ENCODE measurements at regions not wholly inside any gene's neighbourhood (a gene's known extent, or its start where the extent isn't known, plus 50 kb on each side); places are given as distances from the start of the nearest gene placed in this dataset.

DNA sequence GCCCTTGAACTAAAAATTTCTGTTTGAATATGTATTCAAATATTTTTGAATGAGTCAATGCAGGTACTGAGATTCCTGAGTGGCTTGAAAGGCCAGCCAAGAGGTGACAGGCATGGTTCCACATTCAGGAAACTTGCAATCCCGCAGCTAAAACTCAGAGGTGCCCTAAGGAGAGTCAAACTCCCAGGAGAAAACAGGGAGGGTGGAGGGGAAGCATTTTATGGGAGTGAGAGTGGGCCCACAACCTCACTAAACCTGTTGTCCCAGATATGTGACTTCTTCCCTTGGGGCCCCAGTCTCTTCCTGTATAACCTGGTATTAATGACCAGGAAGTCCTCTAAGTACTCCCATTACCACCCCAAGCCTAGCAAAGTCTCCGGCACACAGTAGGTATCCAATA lies 189.6 kb downstream of the PLPP3 start:
- ChIA-PET POLR2A (no interaction called here), CTCF (interaction anchor here (0.6 kb wide), 1 partner anchor 205 kb away, joined by 3 read pairs; no protein-coding TSS in a partner anchor)
- no peaks in the 10 kb centered on the region for H3K36me3 Mint-ChIP-seq (ENCODE audit: insufficient read depth, unreplicated experiment)
- intact Hi-C loops (cut with micrococcal nuclease) = no loop called here
- H3K4me3 Mint-ChIP-seq (ENCODE audit: unreplicated experiment) = no peak overlapping the region
- no peaks in the 10 kb centered on the region for H3K27me3 Mint-ChIP-seq (ENCODE audit: insufficient read depth, unreplicated experiment)
- H3K27ac Mint-ChIP-seq (ENCODE audit: low read depth, unreplicated experiment) = no peak overlapping the region
- DNase-seq (ENCODE audit: unreplicated experiment) = no peak
- TF ChIP-seq, protein P1, sequence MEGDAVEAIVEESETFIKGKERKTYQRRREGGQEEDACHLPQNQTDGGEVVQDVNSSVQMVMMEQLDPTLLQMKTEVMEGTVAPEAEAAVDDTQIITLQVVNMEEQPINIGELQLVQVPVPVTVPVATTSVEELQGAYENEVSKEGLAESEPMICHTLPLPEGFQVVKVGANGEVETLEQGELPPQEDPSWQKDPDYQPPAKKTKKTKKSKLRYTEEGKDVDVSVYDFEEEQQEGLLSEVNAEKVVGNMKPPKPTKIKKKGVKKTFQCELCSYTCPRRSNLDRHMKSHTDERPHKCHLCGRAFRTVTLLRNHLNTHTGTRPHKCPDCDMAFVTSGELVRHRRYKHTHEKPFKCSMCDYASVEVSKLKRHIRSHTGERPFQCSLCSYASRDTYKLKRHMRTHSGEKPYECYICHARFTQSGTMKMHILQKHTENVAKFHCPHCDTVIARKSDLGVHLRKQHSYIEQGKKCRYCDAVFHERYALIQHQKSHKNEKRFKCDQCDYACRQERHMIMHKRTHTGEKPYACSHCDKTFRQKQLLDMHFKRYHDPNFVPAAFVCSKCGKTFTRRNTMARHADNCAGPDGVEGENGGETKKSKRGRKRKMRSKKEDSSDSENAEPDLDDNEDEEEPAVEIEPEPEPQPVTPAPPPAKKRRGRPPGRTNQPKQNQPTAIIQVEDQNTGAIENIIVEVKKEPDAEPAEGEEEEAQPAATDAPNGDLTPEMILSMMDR (IDR thresholded peaks at IDR 0.05; ENCODE audit: unreplicated experiment) = no peak
- no peaks in the 10 kb centered on the region for H3K4me1 Mint-ChIP-seq (ENCODE audit: insufficient read depth, unreplicated experiment)
- no TSS peak for BruUV-seq (replicated peaks)
- no peaks in the 10 kb centered on the region for H3K9me3 Mint-ChIP-seq (ENCODE audit: unreplicated experiment)

DNA sequence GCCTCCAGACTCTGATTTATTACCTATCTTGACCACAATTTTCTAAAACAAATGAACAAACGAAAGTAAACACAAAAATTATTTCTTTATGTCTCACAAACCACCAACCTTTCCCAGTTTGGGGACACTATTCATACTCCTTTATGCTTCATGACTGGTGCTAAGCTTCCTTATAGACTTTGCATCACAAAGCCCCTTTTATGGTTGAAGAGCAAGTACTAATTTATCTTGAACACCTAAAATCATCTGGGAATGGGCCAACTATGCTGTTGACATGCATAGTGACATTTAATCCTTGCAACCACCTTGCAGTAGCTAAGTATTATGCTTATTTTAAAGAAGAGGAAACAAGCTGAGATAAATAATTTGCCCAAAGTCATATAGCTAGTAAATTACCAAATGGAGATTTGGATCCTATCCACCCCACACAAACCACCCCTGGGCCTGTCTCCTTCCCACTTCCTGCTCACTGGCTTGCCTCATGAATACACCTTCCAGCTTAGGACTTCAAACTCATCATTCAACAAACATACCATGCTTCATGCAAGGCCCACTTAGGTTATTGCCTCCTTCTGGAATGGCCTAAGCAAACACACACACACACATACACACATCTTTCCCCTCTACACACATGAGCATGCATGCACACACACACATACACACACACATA lies 192.2 kb downstream of the PLPP3 start:
- ChIA-PET CTCF (interaction anchor here (0.6 kb wide), 1 partner anchor 485 kb away, joined by 4 read pairs; no protein-coding TSS in a partner anchor), POLR2A (interaction anchor here (0.6 to 0.7 kb wide), 2 partner anchors 104 to 1191 kb away, joined by 3 read pairs; no protein-coding TSS in a partner anchor)
- no peaks in the 10 kb centered on the region for H3K9me3 Mint-ChIP-seq (ENCODE audit: unreplicated experiment)
- H3K27me3 Mint-ChIP-seq (ENCODE audit: insufficient read depth, unreplicated experiment) = no peaks in the 10 kb centered on the region
- no peak overlapping the region for H3K27ac Mint-ChIP-seq (ENCODE audit: low read depth, unreplicated experiment)
- intact Hi-C loops (cut with micrococcal nuclease) = no loop called here
- no peaks in the 10 kb centered on the region for H3K4me1 Mint-ChIP-seq (ENCODE audit: insufficient read depth, unreplicated experiment)
- DNase-seq (ENCODE audit: unreplicated experiment) = no peak
- BruUV-seq (replicated peaks) = no TSS peak
- TF ChIP-seq, protein P1 (IDR thresholded peaks at IDR 0.05; ENCODE audit: unreplicated experiment) = no peak
- no peaks in the 10 kb centered on the region for H3K36me3 Mint-ChIP-seq (ENCODE audit: insufficient read depth, unreplicated experiment)
- no peak overlapping the region for H3K4me3 Mint-ChIP-seq (ENCODE audit: unreplicated experiment)

DNA sequence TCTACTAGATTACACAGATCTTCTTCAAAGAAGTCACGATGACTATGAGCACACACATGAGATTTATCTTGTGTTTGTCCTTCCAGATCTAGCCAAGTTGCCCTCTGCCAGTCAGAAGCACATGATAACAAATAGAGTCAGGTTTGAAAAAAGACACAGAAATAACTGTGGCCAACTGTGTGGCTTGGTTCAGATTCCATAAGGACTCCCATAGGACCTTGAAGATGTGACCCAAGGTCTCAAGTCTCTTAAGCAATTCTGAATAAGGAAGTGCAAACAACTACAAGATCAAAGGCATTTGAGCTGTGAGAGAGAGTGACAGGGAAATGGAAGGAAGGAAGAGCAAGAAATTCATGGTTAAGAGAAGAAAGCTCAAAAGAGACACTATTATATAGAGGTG lies 194.0 kb downstream of the PLPP3 start:
- intact Hi-C loops (cut with micrococcal nuclease) = no loop called here
- no peaks in the 10 kb centered on the region for H3K36me3 Mint-ChIP-seq (ENCODE audit: insufficient read depth, unreplicated experiment)
- no TSS peak for BruUV-seq (replicated peaks)
- no peaks in the 10 kb centered on the region for H3K4me1 Mint-ChIP-seq (ENCODE audit: insufficient read depth, unreplicated experiment)
- no peak overlapping the region for H3K4me3 Mint-ChIP-seq (ENCODE audit: unreplicated experiment)
- H3K27ac Mint-ChIP-seq (ENCODE audit: low read depth, unreplicated experiment) = no peak overlapping the region
- ChIA-PET POLR2A (no interaction called here), CTCF (no interaction called here)
- H3K9me3 Mint-ChIP-seq (ENCODE audit: unreplicated experiment) = no peaks in the 10 kb centered on the region
- DNase-seq (ENCODE audit: unreplicated experiment) = no peak
- TF ChIP-seq, protein P1 (IDR thresholded peaks at IDR 0.05; ENCODE audit: unreplicated experiment) = no peak
- H3K27me3 Mint-ChIP-seq (ENCODE audit: insufficient read depth, unreplicated experiment) = no peaks in the 10 kb centered on the region

DNA sequence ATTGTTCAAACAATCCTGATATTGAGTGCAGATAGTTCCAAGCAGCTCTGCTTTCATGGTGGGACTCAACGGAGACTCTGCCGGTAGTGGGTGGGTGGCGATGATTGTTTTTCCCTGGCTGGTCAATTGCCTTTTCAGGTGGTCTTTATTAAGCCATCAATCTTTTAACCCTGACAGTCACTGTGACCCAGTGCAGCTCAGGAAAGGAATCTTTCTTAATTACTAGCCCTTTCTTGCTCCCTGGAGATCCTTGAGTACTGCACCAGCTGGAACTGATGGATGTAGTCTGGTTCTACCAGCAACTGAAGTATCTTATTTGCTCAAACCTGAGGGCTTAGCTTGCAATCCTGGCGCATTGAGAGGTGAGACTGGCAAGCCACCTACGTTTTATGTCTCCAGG lies 196.4 kb downstream of the PLPP3 start:
- no peak for DNase-seq (ENCODE audit: unreplicated experiment)
- Mint-ChIP-seq H3K4me3 (ENCODE audit: unreplicated experiment) (no peak overlapping the region), H3K9me3 (ENCODE audit: unreplicated experiment) (no peaks in the 10 kb centered on the region), H3K27ac (ENCODE audit: low read depth, unreplicated experiment) (no peak overlapping the region), H3K4me1 (ENCODE audit: insufficient read depth, unreplicated experiment) (no peaks in the 10 kb centered on the region), H3K27me3 (ENCODE audit: insufficient read depth, unreplicated experiment) (no peaks in the 10 kb centered on the region), H3K36me3 (ENCODE audit: insufficient read depth, unreplicated experiment) (no peaks in the 10 kb centered on the region)
- BruUV-seq (replicated peaks) = no TSS peak
- ChIA-PET POLR2A (no interaction called here), CTCF (no interaction called here)
- TF ChIP-seq, protein P1 (IDR thresholded peaks at IDR 0.05; ENCODE audit: unreplicated experiment) = no peak
- intact Hi-C loops (cut with micrococcal nuclease) = no loop called here

Measured in MCF 10A (cell line).